Cerebellar nuclear complex (tissue), 1 donor: ENCODE measurements at regions not wholly inside any gene's neighbourhood (a gene's known extent, or its start where the extent isn't known, plus 50 kb on each side); places are given as distances from the start of the nearest gene placed in this dataset.

Experiments used
- DNase-seq, 2 experiments: peaks; one replicate each; lab custom pipeline; 2025; lab: John Stamatoyannopoulos, UW

- DNase-seq, result no peak
These were observed 67.7 kb upstream of the HIF1A start for GRCh38 chr14:61627612-61628011.

DNA sequence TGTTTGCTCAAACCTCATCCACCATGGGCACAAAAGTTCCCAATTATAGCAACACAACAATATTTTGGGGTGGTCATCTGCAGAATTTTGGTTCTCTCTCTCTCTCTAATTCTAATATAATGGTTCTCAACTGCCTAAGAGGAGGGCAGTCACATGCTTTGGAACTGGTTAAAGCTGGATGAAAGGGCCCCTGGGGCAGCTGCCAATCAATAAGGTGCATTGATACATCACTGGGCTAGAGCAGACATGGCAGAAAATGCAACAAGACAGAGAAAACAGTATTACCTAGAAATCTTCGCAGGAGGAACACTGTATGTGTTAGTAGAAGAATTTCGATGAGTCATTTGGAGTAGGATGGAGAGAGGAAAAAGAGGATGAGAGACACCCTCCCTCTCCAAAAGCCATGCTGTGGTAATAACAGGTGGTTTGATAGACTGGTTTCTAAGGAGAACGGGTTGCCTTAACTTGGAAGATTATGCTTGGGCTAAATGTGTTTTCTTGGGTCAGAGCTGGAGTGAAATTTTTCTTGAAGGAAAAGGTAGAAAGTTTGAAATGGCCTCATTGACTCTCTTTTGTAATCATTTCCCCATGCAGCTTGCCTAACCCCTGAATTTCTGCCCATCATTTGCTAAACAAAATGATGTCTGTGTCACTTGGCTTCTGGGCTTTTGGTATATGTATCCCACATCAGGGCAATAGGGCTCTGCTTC lies 67.1 kb upstream of the HIF1A start:
- no peak for DNase-seq

GRCh38 chr14:61630399-61631044 lies 64.8 kb upstream of the HIF1A start:
- no peak for DNase-seq

GRCh38 chr14:61631045-61631687 lies 64.1 kb upstream of the HIF1A start:
- DNase-seq, result no peak

DNA sequence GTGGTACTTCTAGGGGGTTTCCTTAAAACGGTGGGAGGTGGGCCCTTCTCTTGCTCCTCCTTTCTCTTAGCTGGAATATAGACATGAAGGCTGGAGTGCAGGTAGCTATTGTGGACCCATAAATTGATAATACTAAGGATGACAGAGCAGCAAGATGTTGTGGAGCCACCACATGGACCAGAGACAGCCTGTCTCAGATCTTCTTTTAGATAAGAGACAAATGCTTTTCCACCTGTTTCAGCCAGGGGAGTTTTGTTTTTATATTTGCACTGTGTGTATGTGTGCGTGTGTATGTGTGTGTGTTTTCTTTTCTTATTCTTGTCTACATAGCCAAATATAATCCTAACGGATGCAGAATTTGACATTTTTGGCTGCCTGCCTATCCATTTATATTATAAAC lies 62.9 kb upstream of the HIF1A start:
- no peak for DNase-seq

GRCh38 chr14:61632807-61633206 lies 62.5 kb upstream of the HIF1A start:
- DNase-seq, result no peak

GRCh38 chr14:61636291-61636690 lies 59.0 kb upstream of the HIF1A start:
- DNase-seq, result no peak

DNA sequence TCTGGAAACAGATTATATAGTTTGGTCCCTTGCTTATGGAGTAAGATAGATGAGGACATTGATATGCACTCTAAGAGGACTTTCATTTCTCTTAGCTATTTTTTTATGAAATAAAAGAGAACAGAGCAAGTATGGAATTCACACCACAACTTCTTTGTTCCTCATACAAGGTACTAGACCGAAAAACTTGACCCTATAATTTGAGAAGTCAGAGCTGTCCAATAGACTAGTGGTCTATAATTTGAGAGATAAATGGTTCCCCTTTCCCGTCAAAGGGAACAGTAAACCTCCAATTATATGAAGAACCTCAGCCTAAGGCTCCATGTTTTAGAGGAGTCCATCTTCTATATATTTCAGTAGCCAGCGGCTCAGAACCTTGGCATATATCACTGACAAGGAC lies 58.5 kb upstream of the HIF1A start:
- DNase-seq, result no peak

DNA sequence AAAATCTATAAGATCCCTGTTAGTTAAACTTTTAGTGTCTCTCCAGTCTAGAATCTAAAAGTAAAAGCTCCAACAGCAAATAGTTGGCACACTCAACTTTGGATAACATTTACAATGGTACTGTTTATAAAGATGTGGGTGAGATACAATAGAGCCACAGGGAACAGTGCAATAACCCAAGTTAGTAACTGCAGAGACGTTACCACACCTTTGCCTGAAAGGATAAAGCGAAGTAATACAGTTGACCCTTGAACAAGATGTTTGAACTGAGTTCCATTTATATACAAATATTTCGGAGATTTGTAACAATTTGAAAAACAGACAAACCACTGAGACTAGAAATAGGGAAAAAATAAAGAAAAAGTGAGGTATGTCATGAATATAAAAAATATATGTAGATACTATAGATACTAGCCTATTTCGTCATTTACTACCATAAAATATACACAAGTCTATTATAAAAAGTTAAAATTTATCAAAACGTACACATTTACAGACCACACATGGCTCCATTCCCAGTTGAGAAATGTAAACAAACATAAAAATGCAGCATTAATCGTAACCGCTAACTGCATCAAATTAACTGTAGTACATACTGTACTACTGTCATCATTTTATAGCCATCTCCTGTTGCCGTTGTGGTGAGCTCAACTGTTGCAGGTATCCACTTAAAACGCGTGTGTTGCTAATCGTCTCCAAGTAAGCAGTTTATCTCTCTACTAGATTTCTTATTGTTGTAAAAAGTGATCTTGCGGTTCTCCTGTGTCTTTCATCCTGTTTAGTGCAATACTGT lies 56.5 kb upstream of the HIF1A start:
- DNase-seq, result no peak

GRCh38 chr14:61640158-61641136 lies 54.9 kb upstream of the HIF1A start:
- DNase-seq, result no peak

DNA sequence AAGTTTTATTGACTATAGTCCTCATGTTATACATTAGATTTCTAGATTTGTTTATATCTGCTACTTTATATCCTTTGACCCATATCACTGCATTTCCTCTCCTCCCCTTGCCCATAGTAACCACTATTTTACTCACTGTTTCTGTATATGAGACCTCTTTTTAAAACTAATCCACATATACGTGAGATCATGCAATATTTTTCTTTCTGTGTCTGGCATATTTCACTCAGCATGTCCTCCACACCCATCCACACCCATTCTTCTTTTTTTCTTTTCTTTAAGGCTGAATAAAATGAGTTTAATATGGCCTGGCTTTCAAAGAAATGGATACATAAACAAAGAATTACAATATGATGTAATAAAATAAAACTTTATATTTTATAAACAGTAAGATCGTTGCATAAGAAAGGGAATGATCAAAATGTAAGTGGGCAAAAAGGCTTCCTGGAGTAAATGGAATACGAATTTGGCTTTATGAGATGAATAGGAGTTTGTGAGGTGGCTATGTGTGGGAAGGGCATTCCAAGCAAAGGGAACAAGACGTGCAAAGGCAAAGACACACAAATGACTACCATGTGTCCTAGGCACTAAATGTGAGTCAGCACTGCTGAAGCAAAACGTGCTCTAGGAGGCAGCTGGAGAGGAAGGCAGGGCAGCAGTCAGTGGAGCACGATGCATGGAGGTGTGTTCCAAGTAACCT lies 53.2 kb upstream of the HIF1A start:
- DNase-seq, result no peak

DNA sequence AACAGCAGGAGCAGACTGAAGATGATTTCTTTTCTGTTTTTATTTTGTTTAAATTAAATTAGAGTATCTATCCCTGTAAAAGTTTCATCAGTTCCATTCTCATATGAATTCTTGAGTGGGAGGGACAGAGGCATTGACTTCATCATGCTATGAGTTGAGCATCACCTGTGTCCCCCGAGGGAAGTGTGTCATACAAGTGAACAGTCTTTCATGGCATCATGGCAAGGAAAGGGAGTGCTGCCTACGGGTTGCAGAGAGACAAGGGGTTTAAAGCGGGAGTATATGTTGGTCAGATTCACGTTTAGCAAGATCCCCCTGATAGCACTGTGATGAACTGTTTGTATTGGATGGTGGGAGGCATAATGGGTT lies 52.7 kb upstream of the HIF1A start:
- DNase-seq, result no peak

- DNase-seq, result no peak
These were observed 51.8 kb upstream of the HIF1A start for GRCh38 chr14:61643555-61643954.

- no peak for DNase-seq
These were observed 51.1 kb upstream of the HIF1A start for GRCh38 chr14:61644175-61644574.

DNA sequence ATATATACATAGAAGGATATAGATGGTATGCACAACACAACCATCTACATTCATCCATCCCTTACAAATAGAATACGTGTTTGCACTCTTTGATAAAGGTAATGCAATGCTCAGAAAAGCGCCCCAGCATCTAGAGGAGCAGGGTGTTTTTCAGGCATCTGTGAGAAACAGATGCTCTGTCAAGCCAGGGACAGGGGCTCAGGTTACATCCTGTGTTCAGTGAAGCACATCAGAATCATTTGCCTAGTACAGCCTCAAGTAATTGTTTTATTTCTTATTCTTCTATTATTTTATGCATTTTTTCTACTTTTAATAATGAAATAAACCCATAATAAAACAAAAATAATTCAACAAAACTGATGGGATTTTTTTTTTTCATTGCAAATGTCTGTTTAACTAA lies 50.5 kb upstream of the HIF1A start:
- DNase-seq, result peak; percentile 18 to 39

DNA sequence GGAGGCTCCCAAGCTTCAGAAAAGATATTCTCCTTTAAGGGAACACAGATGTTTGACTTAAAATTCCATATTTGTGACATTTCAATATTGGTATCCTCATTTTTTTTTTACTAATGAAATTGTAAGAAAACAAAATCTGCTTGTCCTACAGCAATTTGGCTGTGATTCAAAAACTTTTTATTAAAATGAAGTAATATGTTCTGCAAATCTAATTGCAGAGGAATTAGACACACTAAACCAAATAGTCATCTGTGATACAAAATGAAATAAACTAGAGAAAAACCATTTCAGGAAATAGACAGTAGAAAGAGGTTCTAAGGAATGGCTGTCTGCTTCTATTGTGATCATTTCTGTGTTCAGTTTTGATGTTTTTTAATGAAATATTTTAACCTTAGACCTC lies 50.1 kb upstream of the HIF1A start:
- DNase-seq, result no peak
